SK-N-SH (cell line): ENCODE measurements at regions not wholly inside any gene's neighbourhood (a gene's known extent, or its start where the extent isn't known, plus 50 kb on each side); places are given as distances from the start of the nearest gene placed in this dataset.

Source experiments
- CTCF ChIA-PET: fragments of 300-600, 350-600 bp; formaldehyde crosslinking; extraction: SDS; loops from one replicate; lab custom pipeline; 2021; lab: Yijun Ruan, JAX
- POLR2A ChIA-PET: fragments of 350-600 bp; sonication (Branson Sonifier 250); formaldehyde crosslinking; extraction: SDS; loops from one replicate; lab custom pipeline; 2020; ENCODE audit warnings: antibody characterized with exemption, inconsistent platforms; lab: Yijun Ruan, JAX
- DNase-seq: peaks from one replicate; pipeline ENCODE4 v3.0.0; 2012
- H2AFZ ChIP-seq: fragments of 200-600 bp; sonication (generic); 2 replicates; pipeline ENCODE4 v1.8.1; 2016; ENCODE audit warnings: antibody characterized with exemption, mild to moderate bottlenecking, low read depth
- H3F3A ChIP-seq: fragments of 200-600 bp; sonication (generic); replicated peaks from 2 replicates; pipeline ENCODE3; 2016; ENCODE audit warnings: antibody characterized with exemption, mild to moderate bottlenecking; ENCODE audit not compliant: insufficient read depth
- H3K27ac ChIP-seq, 2 experiments: fragments of 200-500 bp in 1 of 2; fragments of 200-600 bp in 1 of 2; sonication (Bioruptor generic) in 1 of 2; sonication (generic), shearing (Covaris generic) in 1 of 2; 2 replicates each; pipeline versions ENCODE4 v1.5.1 to v1.6.1; 2014 to 2016; ENCODE audit warnings: low read depth in 2 of 2, inconsistent platforms in 1 of 2, low read length in 1 of 2, mild to moderate bottlenecking in 1 of 2, mixed read lengths in 1 of 2
- H3K27me3 ChIP-seq: fragments of 200-600 bp; sonication (generic), shearing (Covaris generic); 2 replicates; pipeline ENCODE4 v1.6.1; 2016; ENCODE audit warnings: mixed run types; ENCODE audit not compliant: insufficient read depth
- H3K36me3 ChIP-seq, 2 experiments: fragments of 200-500 bp in 1 of 2; fragments of 200-600 bp in 1 of 2; sonication (Bioruptor generic) in 1 of 2; sonication (generic) in 1 of 2; replicated peaks in 1 of 2; 2 replicates each; pipeline versions ENCODE3 to v1.5.1; 2014 to 2016; ENCODE audit warnings: low read length in 1 of 2, mild to moderate bottlenecking in 1 of 2; ENCODE audit not compliant: insufficient read depth in 2 of 2, control insufficient read depth in 1 of 2
- H3K4me1 ChIP-seq, 2 experiments: fragments of 200-500 bp in 1 of 2; fragments of 200-600 bp in 1 of 2; sonication (Bioruptor generic) in 1 of 2; sonication (generic), shearing (Covaris generic) in 1 of 2; 2 replicates each; pipeline versions ENCODE4 v1.5.1 to v1.6.1; 2014 to 2016; ENCODE audit warnings: low read depth in 1 of 2, low read length in 1 of 2, mixed run types in 1 of 2; ENCODE audit not compliant: insufficient read depth in 2 of 2, control insufficient read depth in 1 of 2
- H3K4me2 ChIP-seq: fragments of 200-600 bp; sonication (generic), shearing (Covaris generic); 2 replicates; pipeline ENCODE4 v1.6.1; 2017; ENCODE audit warnings: mixed run types
- H3K4me3 ChIP-seq, 2 experiments: fragments of 200-500 bp in 1 of 2; fragments of 200-600 bp in 1 of 2; sonication (Bioruptor generic) in 1 of 2; sonication (generic), shearing (Covaris generic) in 1 of 2; 2 replicates each; pipeline versions ENCODE4 v1.5.1 to v1.8.1; 2014 to 2016; ENCODE audit warnings: low read depth in 2 of 2, inconsistent platforms in 1 of 2, low read length in 1 of 2, mild to moderate bottlenecking in 1 of 2, mixed read lengths in 1 of 2, moderate library complexity in 1 of 2
- H3K79me2 ChIP-seq: fragments of 200-600 bp; sonication (generic); 2 replicates; pipeline ENCODE4 v1.8.1; 2017; ENCODE audit warnings: mild to moderate bottlenecking; ENCODE audit not compliant: insufficient read depth
- H3K9ac ChIP-seq: fragments of 200-600 bp; sonication (generic); 2 replicates; pipeline ENCODE4 v1.6.1; 2017; ENCODE audit warnings: mixed run types
- H3K9me2 ChIP-seq: fragments of 200-600 bp; sonication (generic); 2 replicates; pipeline ENCODE4 v1.6.1; 2017; ENCODE audit warnings: mixed run types
- H3K9me3 ChIP-seq: fragments of 200-600 bp; sonication (generic); 2 replicates; pipeline ENCODE4 v1.6.1; 2017; ENCODE audit warnings: mixed run types, mild to moderate bottlenecking, moderate library complexity
- H4K20me1 ChIP-seq: fragments of 200-600 bp; sonication (generic); 2 replicates; pipeline ENCODE4 v1.6.1; 2017; ENCODE audit warnings: mild to moderate bottlenecking, mixed run types; ENCODE audit not compliant: insufficient read depth
- ELF1 ChIP-seq: IDR thresholded peaks from 2 replicates; pipeline ENCODE4 v1.4.0; 2012
- EP300 ChIP-seq, 2 experiments: IDR thresholded peaks; 2 replicates each; pipeline versions ENCODE4 v1.4.0 to v1.6.1; 2012; ENCODE audit warnings: borderline replicate concordance in 1 of 2, low read depth in 1 of 2, low read length in 1 of 2
- EZH2phosphoT487 ChIP-seq: fragments of 200-600 bp; sonication (generic); IDR thresholded peaks from 2 replicates; pipeline ENCODE4 v1.6.1; 2017; ENCODE audit warnings: low read depth, mixed run types, mild to moderate bottlenecking, antibody characterized with exemption, moderate library complexity, borderline replicate concordance
- FOSL2 ChIP-seq: IDR thresholded peaks from 2 replicates; pipeline ENCODE4 v1.4.0; 2012; ENCODE audit warnings: low read depth, mild to moderate bottlenecking, moderate library complexity, borderline replicate concordance
- FOXJ3 ChIP-seq: sonication (generic); formaldehyde crosslinking; IDR thresholded peaks from 2 replicates; pipeline ENCODE4 v1.5.1; 2020; ENCODE audit warnings: mild to moderate bottlenecking, missing genetic modification reagents
- GABPA ChIP-seq: IDR thresholded peaks from 2 replicates; pipeline ENCODE4 v1.4.0; 2012; ENCODE audit warnings: low read depth, mild to moderate bottlenecking
- GATA2 ChIP-seq: sonication (generic); formaldehyde crosslinking; IDR thresholded peaks from 2 replicates; pipeline ENCODE4 v1.5.0; 2020; ENCODE audit warnings: mild to moderate bottlenecking, missing genetic modification reagents
- IRF3 ChIP-seq: fragments of 150-350 bp; IDR thresholded peaks from 2 replicates; pipeline ENCODE4 v1.6.1; 2016; ENCODE audit warnings: mild to moderate bottlenecking, low read depth, low read length
- JUND ChIP-seq: IDR thresholded peaks from 2 replicates; pipeline ENCODE4 v1.4.0; 2012
- MEF2A ChIP-seq: IDR thresholded peaks from 2 replicates; pipeline ENCODE4 v1.4.0; 2012; ENCODE audit warnings: low read depth, borderline replicate concordance
- MXI1 ChIP-seq: IDR thresholded peaks from 2 replicates; pipeline ENCODE4 v1.6.1; 2012; ENCODE audit warnings: mild to moderate bottlenecking, low read depth, low read length, improper control_type of control experiment
- NFIC ChIP-seq: IDR thresholded peaks from 2 replicates; pipeline ENCODE4 v1.4.0; 2012; ENCODE audit warnings: borderline replicate concordance
- NRF1 ChIP-seq: IDR thresholded peaks from 2 replicates; pipeline ENCODE4 v1.6.1; 2012; ENCODE audit warnings: low read depth, mild to moderate bottlenecking, low read length
- POLR2AphosphoS5 ChIP-seq: IDR thresholded peaks from 2 replicates; pipeline ENCODE4 v1.6.1; 2012; ENCODE audit warnings: low read depth, low read length
- RAD21 ChIP-seq: IDR thresholded peaks from 2 replicates; pipeline ENCODE4 v1.6.1; 2012; ENCODE audit warnings: mild to moderate bottlenecking, low read length
- RCOR1 ChIP-seq: fragments of 150-350 bp; IDR thresholded peaks from 2 replicates; pipeline ENCODE4 v1.6.1; 2017; ENCODE audit warnings: antibody characterized with exemption, low read length
- SIN3A ChIP-seq: IDR thresholded peaks from 2 replicates; pipeline ENCODE4 v1.6.1; 2012; ENCODE audit warnings: low read depth, mild to moderate bottlenecking, low read length, moderate library complexity, borderline replicate concordance
- SMC3 ChIP-seq: IDR thresholded peaks from 2 replicates; pipeline ENCODE4 v1.6.1; 2012; ENCODE audit warnings: low read depth, low read length, improper control_type of control experiment
- TAF1 ChIP-seq: IDR thresholded peaks from 2 replicates; pipeline ENCODE4 v1.6.1; 2012; ENCODE audit warnings: low read depth, mild to moderate bottlenecking, low read length, moderate library complexity, borderline replicate concordance
- TCF12 ChIP-seq: IDR thresholded peaks from 2 replicates; pipeline ENCODE4 v1.4.0; 2012
- TEAD4 ChIP-seq: IDR thresholded peaks from 2 replicates; pipeline ENCODE4 v1.4.0; 2012; ENCODE audit warnings: mild to moderate bottlenecking, borderline replicate concordance; ENCODE audit not compliant: insufficient read depth
- USF1 ChIP-seq: IDR thresholded peaks from 2 replicates; pipeline ENCODE4 v1.4.0; 2012; ENCODE audit warnings: low read depth, borderline replicate concordance
- YY1 ChIP-seq: IDR thresholded peaks from 2 replicates; pipeline ENCODE4 v1.4.0; 2012; ENCODE audit warnings: low read depth, mild to moderate bottlenecking
- ZBTB33 ChIP-seq: IDR thresholded peaks from 2 replicates; pipeline ENCODE4 v1.4.0; 2012; ENCODE audit warnings: low read depth, borderline replicate concordance
- WGBS: methylation state at CpG from one replicate; pipeline ENCODE4 v1.1.6; 2017; ENCODE audit warnings: low lambda C conversion rate; 5-methylcytosine and 5-hydroxymethylcytosine counted together

GRCh38 chr18:24609254-24609653, 148.8 kb downstream of the HRH4 start:
- H3K79me2 ChIP-seq, result no peaks in the 10 kb centered on the region
- H3K4me1 ChIP-seq, result no peaks in the 10 kb centered on the region
- H3K36me3 ChIP-seq, result no peaks in the 10 kb centered on the region
- ChIA-PET CTCF (interaction anchor here (0.8 to 4.6 kb wide), 6 partner anchors 8 to 120 kb away, joined by 3 to 18 read pairs (median 4); no protein-coding TSS in a partner anchor), POLR2A (no interaction called here)
- H4K20me1 ChIP-seq, result no peaks in the 10 kb centered on the region
- 31% methylated on average over 7 of the region's 7 CpGs for WGBS
- H3K9ac ChIP-seq, result no peak overlapping the region
- H3F3A ChIP-seq, result no peaks in the 10 kb centered on the region
- no peak overlapping the region for H3K27ac ChIP-seq
- no peak for DNase-seq
- H2AFZ ChIP-seq, result no peak overlapping the region
- no peak overlapping the region for H3K4me3 ChIP-seq
- TF ChIP-seq GATA2 (no peak), JUND (no peak), FOSL2 (no peak), TCF12 (no peak), POLR2AphosphoS5 (no peak), ELF1 (no peak), RCOR1 (no peak), IRF3 (no peak), EP300 (IDR thresholded peaks at IDR 0.05; ENCODE audit: borderline replicate concordance in 1 of 2, low read depth in 1 of 2, low read length in 1 of 2) (no peak), SIN3A (no peak), SMC3 (no peak), TAF1 (no peak), MEF2A (no peak), TEAD4 (no peak), EZH2phosphoT487 (no peak), FOXJ3 (CRISPR knock-in tag) (no peak), RAD21 (no peak)
- H3K9me2 ChIP-seq, result no peaks in the 10 kb centered on the region
- H3K27me3 ChIP-seq, result no peaks in the 10 kb centered on the region
- H3K9me3 ChIP-seq, result no peaks in the 10 kb centered on the region
- H3K4me2 ChIP-seq, result no peak overlapping the region

- CTCF ChIA-PET, result interaction anchor here (4.6 kb wide), 1 partner anchor 116 kb away, joined by 18 read pairs; no protein-coding TSS in a partner anchor
- H3K36me3 ChIP-seq, result no peaks in the 10 kb centered on the region
- no peaks in the 10 kb centered on the region for H3K79me2 ChIP-seq
- no peaks in the 10 kb centered on the region for H3K9me2 ChIP-seq
- H3K4me2 ChIP-seq, result no peak overlapping the region
- H3K9me3 ChIP-seq, result no peaks in the 10 kb centered on the region
- no peaks in the 10 kb centered on the region for H3F3A ChIP-seq
- POLR2A ChIA-PET, result no interaction called here
- H4K20me1 ChIP-seq, result no peaks in the 10 kb centered on the region
- TF ChIP-seq MXI1 (no peak), FOXJ3 (CRISPR knock-in tag) (no peak), JUND (no peak), YY1 (no peak), GABPA (no peak), GATA2 (no peak), RCOR1 (no peak), TEAD4 (no peak), POLR2AphosphoS5 (no peak), NFIC (no peak), SMC3 (no peak), USF1 (no peak), ZBTB33 (no peak), NRF1 (no peak)
- H3K4me1 ChIP-seq, result no peaks in the 10 kb centered on the region
- no peaks in the 10 kb centered on the region for H3K27me3 ChIP-seq
- DNase-seq, result no peak
- no peak overlapping the region for H3K27ac ChIP-seq
- H2AFZ ChIP-seq, result no peak overlapping the region
- H3K4me3 ChIP-seq, result no peak overlapping the region
- WGBS, result 55% methylated on average over 6 of the region's 8 CpGs
- H3K9ac ChIP-seq, result no peak overlapping the region
These were observed 150.6 kb downstream of the HRH4 start for GRCh38 chr18:24611075-24611474.
